ENCODE measurements at regions not wholly inside any gene's neighbourhood (a gene's known extent, or its start where the extent isn't known, plus 50 kb on each side); places are given as distances from the start of the nearest gene placed in this dataset.

GRCh38 chr18:55751476-55751875 lies 163.5 kb upstream of the TCF4 start:
- TF ChIP-seq YY1 (IDR thresholded peaks at IDR 0.05; ENCODE audit: insufficient read depth, insufficient read length) (no peak), SUZ12 (IDR thresholded peaks at IDR 0.05; ENCODE audit: extremely low read depth, insufficient read depth, insufficient read length) (no peak), ZNF274 (IDR thresholded peaks at IDR 0.05; ENCODE audit: low read depth, low read length) (no peak)
- Histone ChIP-seq H3K27me3 (ENCODE audit: insufficient read depth, insufficient read length) (no peaks in the 10 kb centered on the region), H3K9ac (ENCODE audit: insufficient read length, low read depth) (no peak overlapping the region), H3K36me3 (ENCODE audit: insufficient read depth, insufficient read length, low read length) (no peaks in the 10 kb centered on the region), H3K9me3 (ENCODE audit: insufficient read depth, low read length) (no peaks in the 10 kb centered on the region), H3K4me1 (ENCODE audit: insufficient read depth, insufficient read length) (no peaks in the 10 kb centered on the region), H3K4me3 (ENCODE audit: insufficient read length, low read depth) (no peak overlapping the region)
- DNase-seq (ENCODE audit: low read depth, low spot score), result no peak

GRCh38 chr18:55748227-55748738 lies 160.3 kb upstream of the TCF4 start:
- no peaks in the 10 kb centered on the region for H3K4me1 ChIP-seq (ENCODE audit: insufficient read depth, insufficient read length)
- H3K27me3 ChIP-seq (ENCODE audit: insufficient read depth, insufficient read length), result no peaks in the 10 kb centered on the region
- H3K4me3 ChIP-seq (ENCODE audit: insufficient read length, low read depth), result no peak overlapping the region
- no peaks in the 10 kb centered on the region for H3K36me3 ChIP-seq (ENCODE audit: insufficient read depth, insufficient read length, low read length)
- no peak for DNase-seq (ENCODE audit: low read depth, low spot score)
- TF ChIP-seq YY1 (IDR thresholded peaks at IDR 0.05; ENCODE audit: insufficient read depth, insufficient read length) (no peak), SUZ12 (IDR thresholded peaks at IDR 0.05; ENCODE audit: extremely low read depth, insufficient read depth, insufficient read length) (no peak), ZNF274 (IDR thresholded peaks at IDR 0.05; ENCODE audit: low read depth, low read length) (no peak)
- H3K9me3 ChIP-seq (ENCODE audit: insufficient read depth, low read length), result no peaks in the 10 kb centered on the region
- H3K9ac ChIP-seq (ENCODE audit: insufficient read length, low read depth), result no peak overlapping the region

- Histone ChIP-seq H3K36me3 (ENCODE audit: insufficient read depth, insufficient read length, low read length) (no peaks in the 10 kb centered on the region), H3K4me3 (ENCODE audit: insufficient read length, low read depth) (no peak overlapping the region), H3K9me3 (ENCODE audit: insufficient read depth, low read length) (no peaks in the 10 kb centered on the region), H3K27me3 (ENCODE audit: insufficient read depth, insufficient read length) (no peaks in the 10 kb centered on the region), H3K9ac (ENCODE audit: insufficient read length, low read depth) (no peak overlapping the region), H3K4me1 (ENCODE audit: insufficient read depth, insufficient read length) (no peaks in the 10 kb centered on the region)
- DNase-seq (ENCODE audit: low read depth, low spot score), result no peak
- TF ChIP-seq ZNF274 (IDR thresholded peaks at IDR 0.05; ENCODE audit: low read depth, low read length) (no peak), SUZ12 (IDR thresholded peaks at IDR 0.05; ENCODE audit: extremely low read depth, insufficient read depth, insufficient read length) (no peak), YY1 (IDR thresholded peaks at IDR 0.05; ENCODE audit: insufficient read depth, insufficient read length) (no peak)
These were observed 156.2 kb upstream of the TCF4 start for GRCh38 chr18:55744206-55744605.

GRCh38 chr18:55743736-55744135 lies 155.7 kb upstream of the TCF4 start:
- TF ChIP-seq SUZ12 (IDR thresholded peaks at IDR 0.05; ENCODE audit: extremely low read depth, insufficient read depth, insufficient read length) (no peak), YY1 (IDR thresholded peaks at IDR 0.05; ENCODE audit: insufficient read depth, insufficient read length) (no peak), ZNF274 (IDR thresholded peaks at IDR 0.05; ENCODE audit: low read depth, low read length) (no peak)
- DNase-seq (ENCODE audit: low read depth, low spot score), result no peak
- Histone ChIP-seq H3K9me3 (ENCODE audit: insufficient read depth, low read length) (no peaks in the 10 kb centered on the region), H3K9ac (ENCODE audit: insufficient read length, low read depth) (no peak overlapping the region), H3K36me3 (ENCODE audit: insufficient read depth, insufficient read length, low read length) (no peaks in the 10 kb centered on the region), H3K27me3 (ENCODE audit: insufficient read depth, insufficient read length) (no peaks in the 10 kb centered on the region), H3K4me1 (ENCODE audit: insufficient read depth, insufficient read length) (no peaks in the 10 kb centered on the region), H3K4me3 (ENCODE audit: insufficient read length, low read depth) (no peak overlapping the region)

GRCh38 chr18:55743133-55743532 lies 155.1 kb upstream of the TCF4 start:
- TF ChIP-seq SUZ12 (IDR thresholded peaks at IDR 0.05; ENCODE audit: extremely low read depth, insufficient read depth, insufficient read length) (no peak), ZNF274 (IDR thresholded peaks at IDR 0.05; ENCODE audit: low read depth, low read length) (no peak), YY1 (IDR thresholded peaks at IDR 0.05; ENCODE audit: insufficient read depth, insufficient read length) (no peak)
- Histone ChIP-seq H3K4me1 (ENCODE audit: insufficient read depth, insufficient read length) (no peaks in the 10 kb centered on the region), H3K4me3 (ENCODE audit: insufficient read length, low read depth) (no peak overlapping the region), H3K27me3 (ENCODE audit: insufficient read depth, insufficient read length) (no peaks in the 10 kb centered on the region), H3K9ac (ENCODE audit: insufficient read length, low read depth) (no peak overlapping the region), H3K9me3 (ENCODE audit: insufficient read depth, low read length) (no peaks in the 10 kb centered on the region), H3K36me3 (ENCODE audit: insufficient read depth, insufficient read length, low read length) (no peaks in the 10 kb centered on the region)
- DNase-seq (ENCODE audit: low read depth, low spot score), result no peak

GRCh38 chr18:55739488-55739887 lies 151.5 kb upstream of the TCF4 start:
- Histone ChIP-seq H3K36me3 (ENCODE audit: insufficient read depth, insufficient read length, low read length) (peaks cover 4% of the 10 kb centered on the region), H3K4me3 (ENCODE audit: insufficient read length, low read depth) (no peak overlapping the region), H3K4me1 (ENCODE audit: insufficient read depth, insufficient read length) (no peaks in the 10 kb centered on the region), H3K9me3 (ENCODE audit: insufficient read depth, low read length) (no peaks in the 10 kb centered on the region), H3K27me3 (ENCODE audit: insufficient read depth, insufficient read length) (no peaks in the 10 kb centered on the region), H3K9ac (ENCODE audit: insufficient read length, low read depth) (no peak overlapping the region)
- TF ChIP-seq YY1 (IDR thresholded peaks at IDR 0.05; ENCODE audit: insufficient read depth, insufficient read length), result no peak
- TF ChIP-seq ZNF274 (IDR thresholded peaks at IDR 0.05; ENCODE audit: low read depth, low read length), result no peak
- no peak for TF ChIP-seq SUZ12 (IDR thresholded peaks at IDR 0.05; ENCODE audit: extremely low read depth, insufficient read depth, insufficient read length)
- DNase-seq (ENCODE audit: low read depth, low spot score), result no peak

- H3K27me3 ChIP-seq (ENCODE audit: insufficient read depth, insufficient read length), result no peaks in the 10 kb centered on the region
- no peak overlapping the region for H3K4me3 ChIP-seq (ENCODE audit: insufficient read length, low read depth)
- H3K9me3 ChIP-seq (ENCODE audit: insufficient read depth, low read length), result no peaks in the 10 kb centered on the region
- H3K36me3 ChIP-seq (ENCODE audit: insufficient read depth, insufficient read length, low read length), result peaks cover 8% of the 10 kb centered on the region
- TF ChIP-seq SUZ12 (IDR thresholded peaks at IDR 0.05; ENCODE audit: extremely low read depth, insufficient read depth, insufficient read length) (no peak), YY1 (IDR thresholded peaks at IDR 0.05; ENCODE audit: insufficient read depth, insufficient read length) (no peak), ZNF274 (IDR thresholded peaks at IDR 0.05; ENCODE audit: low read depth, low read length) (no peak)
- no peak for DNase-seq (ENCODE audit: low read depth, low spot score)
- H3K4me1 ChIP-seq (ENCODE audit: insufficient read depth, insufficient read length), result no peaks in the 10 kb centered on the region
- H3K9ac ChIP-seq (ENCODE audit: insufficient read length, low read depth), result no peak overlapping the region
These were observed 150.6 kb upstream of the TCF4 start for GRCh38 chr18:55738483-55739114.
